ENCODE measurements at regions not wholly inside any gene's neighbourhood (a gene's known extent, or its start where the extent isn't known, plus 50 kb on each side); places are given as distances from the start of the nearest gene placed in this dataset.
"Not testable (repeated sequence)": the region's sequence is repeated elsewhere in the genome, so short reads cannot be mapped to it uniquely, and the experiment has no call there.

DNA sequence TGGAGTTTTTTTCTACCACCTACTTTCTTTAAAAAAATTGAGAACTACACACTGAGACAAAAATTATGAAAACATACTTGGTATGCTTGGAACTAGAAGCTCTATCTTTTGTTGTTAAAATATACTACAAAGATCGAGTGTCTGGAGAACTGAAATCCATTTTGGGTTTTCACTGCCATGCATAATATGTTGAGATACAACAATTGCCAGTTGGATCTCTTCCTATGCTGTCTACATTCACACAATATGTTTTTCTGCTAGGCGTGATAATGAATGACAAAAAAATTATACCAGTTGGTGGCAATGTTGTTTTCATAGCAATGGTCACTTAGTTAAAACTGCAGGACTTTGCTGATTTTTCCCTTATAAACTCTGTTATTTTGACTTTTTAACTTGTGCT, 605.4 kb upstream of the LCORL start:
- Mint-ChIP-seq H3K27ac (no peak overlapping the region), H3K4me1 (ENCODE audit: low read depth) (no peaks in the 10 kb centered on the region), H3K9me3 (no peaks in the 10 kb centered on the region), H3K36me3 (ENCODE audit: low read depth) (no peaks in the 10 kb centered on the region), H3K4me3 (no peak overlapping the region), H3K27me3 (peaks cover 3% of the 10 kb centered on the region)
- no peak for DNase-seq

DNA sequence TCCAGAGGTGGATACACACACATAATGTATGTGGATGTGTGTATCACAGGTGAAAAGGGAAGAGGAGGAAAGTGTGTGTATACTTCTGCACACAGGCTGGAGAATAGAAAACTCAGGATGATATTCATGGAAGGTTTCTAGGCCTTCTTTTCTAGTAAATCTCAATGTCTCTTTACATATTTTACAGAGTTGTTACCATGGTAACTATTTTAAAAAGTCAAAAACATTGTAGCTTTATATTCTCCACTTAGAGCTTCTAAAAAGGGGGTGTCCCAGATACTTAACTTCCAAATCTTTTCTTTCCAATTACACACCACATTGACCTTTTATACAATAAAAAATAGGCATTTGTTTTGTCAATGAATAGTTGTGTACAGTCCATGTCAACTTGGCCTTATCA, 604.8 kb upstream of the LCORL start:
- DNase-seq: no peak
- Mint-ChIP-seq H3K27me3 (peaks cover 3% of the 10 kb centered on the region), H3K36me3 (ENCODE audit: low read depth) (no peaks in the 10 kb centered on the region), H3K4me1 (ENCODE audit: low read depth) (no peaks in the 10 kb centered on the region), H3K27ac (no peak overlapping the region), H3K9me3 (no peaks in the 10 kb centered on the region), H3K4me3 (no peak overlapping the region)

GRCh38 chr4:18621186-18621585, 599.6 kb upstream of the LCORL start:
- no peak overlapping the region for H3K4me3 Mint-ChIP-seq
- H3K4me1 Mint-ChIP-seq (ENCODE audit: low read depth): no peaks in the 10 kb centered on the region
- no peaks in the 10 kb centered on the region for H3K36me3 Mint-ChIP-seq (ENCODE audit: low read depth)
- no peaks in the 10 kb centered on the region for H3K9me3 Mint-ChIP-seq
- H3K27ac Mint-ChIP-seq: no peak overlapping the region
- peaks cover 4% of the 10 kb centered on the region for H3K27me3 Mint-ChIP-seq
- DNase-seq: no peak

GRCh38 chr4:18616720-18617119, 595.2 kb upstream of the LCORL start:
- no peak for DNase-seq
- H3K27ac Mint-ChIP-seq: no peak overlapping the region
- no peaks in the 10 kb centered on the region for H3K9me3 Mint-ChIP-seq
- H3K4me1 Mint-ChIP-seq (ENCODE audit: low read depth): no peaks in the 10 kb centered on the region
- H3K27me3 Mint-ChIP-seq: peaks cover 7% of the 10 kb centered on the region
- no peak overlapping the region for H3K4me3 Mint-ChIP-seq
- no peaks in the 10 kb centered on the region for H3K36me3 Mint-ChIP-seq (ENCODE audit: low read depth)

DNA sequence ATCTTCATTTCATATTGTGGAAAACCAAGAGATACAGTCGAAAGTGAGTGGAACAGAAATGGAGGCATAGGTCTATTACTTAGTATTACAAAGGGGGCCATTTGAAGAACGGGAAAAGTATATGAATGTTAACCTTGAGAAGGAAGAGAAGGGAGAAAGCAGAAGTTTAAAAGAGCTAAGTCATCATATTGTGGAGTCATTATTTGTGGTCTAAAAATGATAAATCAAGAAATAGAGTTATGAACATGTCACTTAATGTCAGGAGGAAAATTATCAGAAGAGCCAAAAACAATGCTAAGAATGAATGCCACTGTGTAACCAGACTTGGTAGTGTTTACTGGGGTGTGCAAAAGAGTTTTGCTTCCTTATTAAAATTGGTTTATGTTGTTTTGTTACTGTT, 589.5 kb upstream of the LCORL start:
- no peak overlapping the region for H3K27ac Mint-ChIP-seq
- no peak for DNase-seq
- H3K27me3 Mint-ChIP-seq: peaks cover 16% of the 10 kb centered on the region
- H3K9me3 Mint-ChIP-seq: peaks cover 3% of the 10 kb centered on the region
- H3K4me1 Mint-ChIP-seq (ENCODE audit: low read depth): no peaks in the 10 kb centered on the region
- H3K36me3 Mint-ChIP-seq (ENCODE audit: low read depth): no peaks in the 10 kb centered on the region
- H3K4me3 Mint-ChIP-seq: no peak overlapping the region

- no peak for DNase-seq
- H3K27ac Mint-ChIP-seq: no peak overlapping the region
- no peak overlapping the region for H3K4me3 Mint-ChIP-seq
- no peaks in the 10 kb centered on the region for H3K36me3 Mint-ChIP-seq (ENCODE audit: low read depth)
- H3K27me3 Mint-ChIP-seq: peaks cover 29% of the 10 kb centered on the region
- peaks cover 3% of the 10 kb centered on the region for H3K9me3 Mint-ChIP-seq
- H3K4me1 Mint-ChIP-seq (ENCODE audit: low read depth): no peaks in the 10 kb centered on the region
Measured at GRCh38 chr4:18608908-18609533, 587.5 kb upstream of the LCORL start.

GRCh38 chr4:18602610-18603009, 581.1 kb upstream of the LCORL start:
- H3K4me1 Mint-ChIP-seq (ENCODE audit: low read depth); H3K36me3 Mint-ChIP-seq (ENCODE audit: low read depth); H3K9me3 Mint-ChIP-seq; DNase-seq; H3K4me3 Mint-ChIP-seq; H3K27ac Mint-ChIP-seq: not testable (repeated sequence)
- H3K27me3 Mint-ChIP-seq: peaks cover 39% of the 10 kb centered on the region

DNA sequence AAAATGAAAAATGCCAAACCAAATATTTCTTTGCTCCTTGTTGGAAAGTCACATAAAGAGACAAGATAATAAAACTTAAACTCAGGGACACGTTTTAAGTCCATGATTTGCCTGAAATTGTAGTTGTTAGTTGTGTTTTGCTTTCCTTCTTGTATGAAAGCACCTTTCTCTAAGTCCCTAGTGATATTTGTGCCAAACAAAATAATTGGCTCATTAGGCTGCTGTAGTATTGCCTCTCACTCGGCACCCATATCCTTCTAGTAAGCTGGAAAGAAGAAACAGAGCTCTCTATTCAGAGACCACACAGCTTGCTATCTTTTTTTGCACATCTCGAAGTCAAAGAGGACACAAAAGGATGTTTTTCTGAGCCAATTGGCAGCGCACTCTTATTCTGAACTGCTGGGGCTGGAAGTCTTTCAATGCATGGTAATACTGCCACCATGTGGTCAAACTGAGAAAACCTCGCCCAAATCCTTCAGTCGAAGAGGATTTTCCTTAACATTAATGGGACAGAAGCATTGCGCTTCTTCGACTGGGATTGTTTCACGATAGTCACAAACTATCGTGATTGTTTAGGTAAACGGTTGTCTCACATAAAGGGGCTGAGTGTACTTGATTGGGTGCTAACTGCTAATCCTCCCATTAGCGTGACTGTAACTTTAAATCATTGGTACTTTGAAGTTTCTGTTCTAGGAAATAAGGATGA, 571.9 kb upstream of the LCORL start:
- Mint-ChIP-seq H3K4me3 (no peak overlapping the region), H3K36me3 (ENCODE audit: low read depth) (no peaks in the 10 kb centered on the region), H3K27me3 (peaks cover 29% of the 10 kb centered on the region), H3K27ac (no peak overlapping the region), H3K9me3 (no peaks in the 10 kb centered on the region), H3K4me1 (ENCODE audit: low read depth) (peaks cover 1% of the 10 kb centered on the region)
- DNase-seq: no peak

DNA sequence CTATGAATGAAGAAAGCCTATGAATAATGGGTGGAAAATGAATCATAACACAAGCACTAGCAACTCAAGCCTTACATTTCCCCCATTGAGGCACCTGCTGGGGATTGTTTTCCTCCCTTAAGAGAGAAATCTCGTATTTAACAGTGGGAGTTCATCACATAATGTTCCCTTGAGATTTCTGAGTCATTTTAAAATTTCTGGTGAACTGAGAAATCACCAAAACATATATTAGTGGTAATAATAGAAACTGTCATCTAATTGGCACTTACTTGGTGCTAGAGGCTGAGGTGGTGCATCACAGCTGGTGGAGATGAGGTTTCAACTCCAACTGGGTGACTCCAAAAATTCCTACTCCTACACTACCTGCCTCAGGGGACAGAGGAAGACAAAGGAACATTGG, 561.3 kb upstream of the LCORL start:
- no peak for DNase-seq
- peaks cover 43% of the 10 kb centered on the region for H3K27me3 Mint-ChIP-seq

GRCh38 chr4:18578307-18578706, 556.8 kb upstream of the LCORL start:
- no peak for DNase-seq
- no peaks in the 10 kb centered on the region for H3K36me3 Mint-ChIP-seq (ENCODE audit: low read depth)
- no peak overlapping the region for H3K27ac Mint-ChIP-seq
- H3K4me1 Mint-ChIP-seq (ENCODE audit: low read depth): no peaks in the 10 kb centered on the region
- peaks cover 24% of the 10 kb centered on the region for H3K27me3 Mint-ChIP-seq
- H3K9me3 Mint-ChIP-seq: no peaks in the 10 kb centered on the region
- no peak overlapping the region for H3K4me3 Mint-ChIP-seq

More for the DNA sequence above, 561.3 kb upstream of the LCORL start:
- H3K36me3 Mint-ChIP-seq (ENCODE audit: low read depth): no peaks in the 10 kb centered on the region
- H3K4me1 Mint-ChIP-seq (ENCODE audit: low read depth): no peaks in the 10 kb centered on the region
- H3K4me3 Mint-ChIP-seq: no peak overlapping the region
- H3K27ac Mint-ChIP-seq: no peak overlapping the region
- H3K9me3 Mint-ChIP-seq: no peaks in the 10 kb centered on the region

- Mint-ChIP-seq H3K27me3 (peaks cover 12% of the 10 kb centered on the region), H3K9me3 (no peaks in the 10 kb centered on the region), H3K4me3 (no peak overlapping the region), H3K27ac (no peak overlapping the region), H3K4me1 (ENCODE audit: low read depth) (no peaks in the 10 kb centered on the region), H3K36me3 (ENCODE audit: low read depth) (no peaks in the 10 kb centered on the region)
- no peak for DNase-seq
Measured at GRCh38 chr4:18572481-18572880, 550.9 kb upstream of the LCORL start.

DNA sequence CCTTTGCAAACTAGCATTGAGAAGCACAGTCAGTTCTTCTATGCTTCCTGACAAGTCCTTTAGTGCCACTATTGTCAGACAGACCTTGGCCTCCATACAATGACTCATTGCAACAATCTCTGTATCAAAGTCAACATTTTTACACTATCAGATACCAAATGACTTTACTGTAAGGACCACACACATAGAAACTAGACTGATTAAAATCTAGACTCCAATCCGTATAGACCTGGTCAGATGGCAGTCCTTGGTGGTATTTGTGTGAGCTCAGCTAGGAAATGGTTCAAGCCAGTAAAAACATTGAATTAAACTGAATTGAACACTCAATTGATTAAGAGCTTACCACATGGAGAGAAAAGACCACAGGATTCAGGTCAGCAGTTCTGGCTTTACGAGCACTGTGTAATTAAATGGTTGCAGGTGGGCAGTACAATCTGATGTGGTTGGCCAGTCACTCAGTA, 549.8 kb upstream of the LCORL start:
- H3K4me3 Mint-ChIP-seq: no peak overlapping the region
- peaks cover 12% of the 10 kb centered on the region for H3K27me3 Mint-ChIP-seq
- H3K36me3 Mint-ChIP-seq (ENCODE audit: low read depth): no peaks in the 10 kb centered on the region
- H3K9me3 Mint-ChIP-seq: no peaks in the 10 kb centered on the region
- no peak overlapping the region for H3K27ac Mint-ChIP-seq
- H3K4me1 Mint-ChIP-seq (ENCODE audit: low read depth): no peaks in the 10 kb centered on the region
- no peak for DNase-seq

- H3K4me1 Mint-ChIP-seq (ENCODE audit: low read depth): no peaks in the 10 kb centered on the region
- H3K27ac Mint-ChIP-seq: no peak overlapping the region
- H3K36me3 Mint-ChIP-seq (ENCODE audit: low read depth): no peaks in the 10 kb centered on the region
- DNase-seq: no peak
- no peaks in the 10 kb centered on the region for H3K9me3 Mint-ChIP-seq
- peaks cover 12% of the 10 kb centered on the region for H3K27me3 Mint-ChIP-seq
- H3K4me3 Mint-ChIP-seq: no peak overlapping the region
Measured at GRCh38 chr4:18570370-18570769, 548.8 kb upstream of the LCORL start.

DNA sequence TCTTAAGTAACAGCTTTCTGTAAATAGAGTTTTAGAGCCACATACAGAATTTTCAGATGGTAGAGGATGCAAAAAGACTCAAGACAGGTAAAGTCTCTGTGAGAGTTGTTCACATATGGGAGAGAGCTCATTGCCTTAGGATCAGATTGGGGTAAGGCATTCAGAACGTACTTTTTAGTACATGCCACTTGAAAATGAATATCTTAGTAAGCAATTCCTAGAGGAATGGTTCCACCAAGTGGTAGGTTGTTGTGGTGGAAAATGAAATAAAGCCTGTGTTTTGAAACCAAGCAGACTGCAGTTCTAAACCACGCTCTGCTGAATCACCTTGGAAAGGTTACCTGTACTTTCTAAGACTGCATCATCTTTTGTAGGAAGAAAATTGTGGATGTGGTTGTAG, 547.0 kb upstream of the LCORL start:
- no peak overlapping the region for H3K27ac Mint-ChIP-seq
- no peak overlapping the region for H3K4me3 Mint-ChIP-seq
- no peaks in the 10 kb centered on the region for H3K36me3 Mint-ChIP-seq (ENCODE audit: low read depth)
- no peak for DNase-seq
- H3K9me3 Mint-ChIP-seq: peaks cover 2% of the 10 kb centered on the region
- H3K4me1 Mint-ChIP-seq (ENCODE audit: low read depth): no peaks in the 10 kb centered on the region
- H3K27me3 Mint-ChIP-seq: peaks cover 12% of the 10 kb centered on the region

DNA sequence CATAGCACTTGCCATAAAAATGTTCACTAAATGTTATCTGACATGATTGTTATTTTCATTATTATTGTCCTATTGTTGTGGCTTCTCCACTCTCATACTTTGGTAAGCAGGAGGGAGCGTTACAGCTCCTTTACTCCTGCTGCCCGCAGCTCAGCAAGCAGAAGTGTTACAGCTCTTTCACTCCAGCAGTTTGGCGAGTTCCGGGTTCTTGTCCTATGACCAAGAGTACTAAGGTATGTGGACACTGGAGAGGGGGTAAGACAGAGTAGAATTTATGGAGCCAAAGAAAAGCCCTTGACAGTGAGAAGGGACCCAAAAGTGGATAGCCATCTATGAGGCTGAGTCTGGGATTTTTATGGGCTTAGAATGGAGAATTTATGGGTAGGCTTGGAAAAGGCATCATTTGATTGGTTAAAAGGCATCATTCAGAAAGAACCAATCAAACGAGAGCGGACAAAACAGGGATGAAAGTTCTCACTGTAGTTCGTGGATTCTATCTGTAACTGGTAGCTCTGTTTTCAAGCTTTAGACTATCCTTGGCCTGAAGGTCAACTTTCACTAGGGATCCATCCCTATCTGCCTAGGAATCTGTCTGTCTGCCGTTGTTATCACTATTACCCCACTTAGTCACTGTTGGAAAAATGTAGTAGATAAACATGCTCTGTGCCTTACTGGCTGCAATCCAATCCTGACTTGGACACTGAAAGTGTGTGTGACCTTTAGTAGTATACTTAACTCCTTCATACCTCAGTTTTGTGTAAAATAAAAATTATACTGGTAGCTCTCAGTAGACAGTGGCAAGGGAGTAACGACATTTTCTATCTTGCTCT, 545.6 kb upstream of the LCORL start:
- no peak for DNase-seq
- H3K27me3 Mint-ChIP-seq: peaks cover 8% of the 10 kb centered on the region

More for the DNA sequence above, 545.6 kb upstream of the LCORL start:
- H3K4me1 Mint-ChIP-seq (ENCODE audit: low read depth): no peaks in the 10 kb centered on the region
- peaks cover 4% of the 10 kb centered on the region for H3K9me3 Mint-ChIP-seq
- H3K4me3 Mint-ChIP-seq: no peak overlapping the region
- H3K27ac Mint-ChIP-seq: no peak overlapping the region
- H3K36me3 Mint-ChIP-seq (ENCODE audit: low read depth): no peaks in the 10 kb centered on the region
